GM18519 (cell line): ENCODE measurements at regions not wholly inside any gene's neighbourhood (a gene's known extent, or its start where the extent isn't known, plus 50 kb on each side); places are given as distances from the start of the nearest gene placed in this dataset.
A peak's percentile ranks its signal among the peaks of the same experiment; 100 is the strongest.

Experiments
- ATAC-seq: cut with Tn5 transposase; IDR thresholded peaks from one replicate; pipeline ENCODE4 v1.9.1; 2021; ENCODE audit warnings: mild to moderate bottlenecking, moderate library complexity; ENCODE audit not compliant: unreplicated experiment, low FRiP score

DNA sequence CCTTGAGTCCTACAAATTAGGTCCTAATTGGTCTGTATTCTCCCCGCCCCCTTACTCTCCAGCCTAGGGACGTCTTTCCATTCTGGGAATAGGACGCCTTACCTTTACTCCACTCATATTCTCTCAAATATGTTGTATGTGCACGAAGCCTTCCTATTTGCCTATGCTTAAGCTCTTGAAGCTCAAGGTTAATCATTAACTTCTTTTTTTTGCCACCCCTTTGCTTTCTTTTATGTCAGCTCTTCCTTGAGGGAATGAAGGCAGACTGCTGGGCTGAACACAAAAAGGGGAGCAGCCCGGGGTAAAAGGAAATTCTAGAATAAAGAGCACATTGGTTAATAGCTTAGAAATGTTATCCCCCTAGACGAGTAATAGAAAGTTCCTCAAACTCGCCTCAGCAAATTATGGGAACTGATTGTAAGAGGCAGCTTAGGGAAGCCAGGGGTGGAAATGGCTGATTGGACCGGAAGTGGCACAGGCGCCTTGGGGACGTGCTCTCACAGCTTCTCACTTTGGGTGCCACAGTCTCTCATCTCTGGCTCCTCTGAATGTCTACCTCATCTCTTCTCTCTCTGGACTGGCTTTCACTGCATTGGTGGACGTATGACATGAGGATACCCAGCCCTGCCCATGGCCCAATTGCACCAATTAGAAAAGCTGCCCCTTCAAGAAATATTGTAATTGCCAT is 122.3 kb upstream of the IL12B start:
- ATAC-seq: no peak

DNA sequence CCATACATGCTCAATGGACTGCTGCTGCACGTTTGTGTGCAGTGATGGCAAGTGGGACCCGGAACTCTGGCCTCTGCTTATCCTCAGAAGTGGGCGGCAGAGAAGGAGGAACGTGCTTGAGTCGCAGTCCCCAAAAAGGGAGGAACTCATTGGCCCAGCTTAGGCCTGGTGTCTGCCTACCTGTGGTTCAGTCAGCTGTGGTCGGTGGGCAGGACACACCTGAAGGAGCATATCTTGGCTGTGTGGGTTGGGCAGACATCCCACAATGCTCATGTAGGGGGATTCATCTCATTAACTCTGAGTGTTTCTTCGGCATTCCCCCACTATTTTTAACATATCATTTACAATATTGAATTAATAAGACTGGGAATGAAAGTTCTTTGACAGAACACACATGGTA is 122.9 kb upstream of the IL12B start:
- ATAC-seq: no peak

DNA sequence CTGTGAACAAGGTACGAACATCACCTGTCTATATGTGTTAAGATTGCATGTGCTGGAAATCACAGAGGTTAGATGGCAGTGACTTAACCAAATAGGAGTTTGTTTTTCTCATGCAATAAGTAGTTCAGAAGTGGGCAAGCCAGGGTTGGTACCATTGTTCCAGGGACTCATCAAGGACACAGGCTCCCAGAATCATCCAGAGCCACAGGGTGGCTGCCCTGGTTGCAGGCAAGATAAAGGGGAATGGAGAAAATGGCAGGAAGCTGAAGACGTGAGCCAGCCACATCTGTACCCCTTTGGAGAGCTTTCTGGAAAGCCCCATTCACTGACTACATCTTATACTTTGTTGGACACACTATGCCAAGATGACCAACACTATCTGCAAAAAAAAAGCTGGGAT is 126.0 kb upstream of the IL12B start:
- ATAC-seq: peak; percentile 1

DNA sequence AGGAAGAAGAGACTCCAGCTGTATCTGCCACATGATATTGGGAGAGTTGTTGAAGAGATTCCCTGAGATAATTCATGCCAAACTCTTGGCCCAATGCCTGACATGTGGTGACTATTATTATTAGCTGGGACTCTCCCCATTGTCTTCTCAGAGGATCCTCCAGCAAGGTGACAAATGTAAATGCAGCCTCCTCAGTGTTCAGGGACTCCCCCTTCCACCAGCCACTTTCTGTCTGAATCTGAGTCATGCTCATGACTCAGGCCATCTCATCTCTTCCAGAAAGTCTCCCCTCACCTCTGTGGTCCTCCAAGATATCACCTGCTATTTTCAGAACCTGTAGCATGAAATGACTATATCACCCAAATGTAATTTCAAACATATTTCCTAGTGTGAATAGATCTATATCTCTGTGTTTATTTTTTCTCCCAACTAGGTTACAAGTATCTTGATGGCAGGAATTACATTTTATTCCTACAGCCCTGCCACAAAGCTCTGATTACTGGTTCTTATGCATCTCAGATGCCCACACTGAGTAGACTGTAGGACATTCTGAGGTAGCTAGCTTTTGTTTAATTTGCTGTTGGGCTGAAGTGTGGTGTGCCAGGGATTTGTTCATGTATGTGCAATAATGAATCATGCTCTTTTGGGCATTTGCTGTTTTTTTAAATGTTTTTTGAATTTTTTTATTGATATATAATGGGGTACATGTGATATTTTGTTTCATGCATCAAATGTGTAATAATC is 126.6 kb upstream of the IL12B start:
- peak; percentile 83 for ATAC-seq

DNA sequence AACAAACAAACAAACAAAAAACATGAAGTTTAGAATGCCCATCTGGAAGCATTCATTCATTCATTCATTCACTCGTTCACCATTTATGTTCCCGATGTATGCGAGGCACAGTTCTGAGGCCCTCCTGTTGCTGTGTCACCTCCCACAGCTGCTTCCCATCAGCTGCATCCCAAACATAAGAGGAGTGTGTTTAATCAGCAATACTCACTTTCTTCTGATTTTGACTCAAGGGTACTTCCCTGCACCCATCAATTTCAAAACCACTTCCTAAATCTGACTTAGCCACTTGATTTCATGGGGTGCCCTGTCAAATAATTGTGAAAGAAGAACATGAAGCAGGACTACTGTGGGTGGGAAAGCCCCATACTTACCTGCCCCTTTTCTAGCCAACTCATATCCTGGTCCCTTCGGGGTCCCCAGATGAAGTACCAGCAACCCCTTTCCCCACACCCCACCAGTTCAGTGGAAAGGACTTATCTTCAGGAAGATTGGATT is 128.0 kb upstream of the IL12B start:
- ATAC-seq: peak; percentile 28

DNA sequence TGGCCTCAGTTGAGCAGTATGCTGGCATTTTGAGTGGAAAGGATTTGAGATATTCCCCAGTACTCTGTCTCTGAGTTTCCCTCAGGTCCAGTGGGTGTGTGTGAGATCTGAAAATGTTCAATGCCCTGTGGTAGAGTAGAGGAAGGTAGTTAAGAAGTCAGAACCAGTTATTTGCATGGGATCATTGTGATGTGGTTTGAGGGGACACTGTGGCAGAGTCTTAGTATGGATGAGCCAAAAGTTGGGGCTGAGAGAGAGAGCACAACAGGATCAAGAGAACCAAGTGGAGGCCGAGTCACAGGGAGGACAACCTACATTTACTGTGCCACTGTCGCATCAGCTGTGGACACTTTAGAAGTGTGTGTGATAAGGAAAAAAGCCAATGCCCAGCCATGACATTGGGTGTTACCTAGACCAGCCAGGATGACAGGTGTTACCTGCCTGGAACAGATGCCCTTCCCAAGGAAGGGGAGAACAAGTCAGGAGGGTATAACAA is 128.9 kb upstream of the IL12B start:
- no peak for ATAC-seq

DNA sequence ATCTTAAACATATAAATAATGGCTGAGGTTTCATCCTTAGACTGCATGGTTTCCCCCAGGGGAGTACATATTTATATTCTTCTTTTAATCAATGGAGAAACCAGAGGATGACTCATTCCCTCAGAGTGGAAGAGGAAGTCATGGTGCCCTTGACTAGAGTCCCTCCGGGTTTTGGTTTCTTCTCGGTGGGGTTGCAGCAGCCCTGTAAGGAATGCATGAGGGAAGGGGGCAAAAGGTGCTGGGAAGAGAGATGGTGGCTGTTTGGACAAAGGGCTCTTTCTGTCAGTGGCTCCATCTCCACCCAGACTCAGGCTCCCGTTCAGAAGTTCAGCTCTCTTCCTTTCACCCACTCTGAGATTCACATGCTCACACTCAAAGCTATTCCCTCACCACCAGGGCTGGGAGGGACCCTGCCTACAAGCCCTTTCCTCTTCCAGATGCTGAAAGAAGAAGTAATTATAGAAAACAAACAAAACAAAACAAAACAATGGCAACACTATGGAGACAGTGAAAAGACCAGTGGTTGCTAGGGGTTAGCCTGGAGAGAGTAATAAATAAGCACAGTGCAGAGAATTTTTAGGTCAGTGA is 129.8 kb upstream of the IL12B start:
- ATAC-seq: no peak

DNA sequence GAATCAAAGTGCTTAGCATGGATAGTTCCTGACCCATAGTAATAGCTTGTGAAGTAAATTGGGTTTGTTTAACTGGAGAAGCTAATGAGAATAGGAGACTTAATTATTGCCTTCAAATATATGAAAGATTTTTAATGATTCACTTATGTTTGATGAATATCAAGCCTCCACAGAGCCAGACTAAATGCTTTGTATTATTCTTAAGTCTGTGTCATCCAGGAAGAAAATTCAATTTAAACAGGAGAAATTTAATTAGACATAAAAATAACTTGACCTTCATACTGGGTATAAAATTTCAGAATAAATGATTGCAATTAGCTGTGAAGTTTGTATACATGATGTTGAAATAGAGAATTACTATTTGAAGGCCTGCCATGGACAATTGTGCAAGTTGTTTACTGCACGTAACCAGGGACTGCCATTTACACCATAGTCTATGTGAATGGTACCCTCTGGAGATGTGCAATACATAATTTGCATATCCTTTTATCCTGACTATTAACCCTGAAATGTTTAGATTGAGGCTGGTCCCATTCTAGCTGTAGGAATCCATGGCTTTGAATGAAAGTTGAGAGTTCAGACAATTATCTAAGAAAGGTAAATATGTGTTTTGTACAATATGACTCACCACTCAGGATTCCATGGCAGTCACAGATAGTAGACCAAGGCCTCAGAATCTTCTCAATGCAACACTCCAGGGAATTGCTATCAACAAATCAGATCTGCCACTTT is 133.5 kb upstream of the IL12B start:
- no peak for ATAC-seq

DNA sequence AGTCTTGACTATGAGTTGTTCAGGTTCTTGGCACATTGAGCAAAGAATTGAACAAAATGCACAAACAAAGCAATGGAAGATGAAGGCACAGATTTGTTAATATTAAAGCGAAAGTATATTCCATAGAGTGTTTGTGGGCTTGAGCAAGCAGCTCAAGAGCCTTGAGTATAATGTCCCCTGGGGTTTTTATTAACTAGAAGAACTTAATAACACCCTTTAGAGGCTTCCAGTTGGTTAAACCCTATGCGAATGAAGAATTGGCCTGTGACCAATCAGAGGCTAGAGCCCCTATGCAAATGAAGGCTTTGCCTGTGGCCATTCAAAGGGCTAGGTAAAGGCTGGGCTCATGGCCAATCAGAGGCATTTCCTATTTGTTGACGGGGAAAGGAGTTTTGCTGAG is 135.3 kb upstream of the IL12B start:
- ATAC-seq: no peak

DNA sequence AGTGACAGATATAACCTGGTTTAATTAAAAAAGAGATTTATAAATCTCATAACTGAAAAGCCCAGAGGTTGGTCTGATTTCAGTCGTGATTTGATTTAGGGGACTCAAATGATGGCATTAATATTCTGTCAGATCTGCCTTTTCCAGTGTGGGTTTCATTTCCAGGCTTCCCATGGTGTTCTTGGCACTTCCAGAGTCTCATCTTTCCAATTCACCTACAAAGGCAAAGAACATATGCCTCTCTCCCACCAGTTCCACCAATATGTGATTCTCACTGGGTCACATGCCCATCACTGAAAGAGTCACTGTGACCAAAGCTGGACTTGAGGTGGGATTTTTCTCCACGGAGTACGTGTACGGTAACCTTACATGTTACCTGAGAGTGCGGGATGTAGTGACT is 137.4 kb upstream of the IL12B start:
- ATAC-seq: no peak

DNA sequence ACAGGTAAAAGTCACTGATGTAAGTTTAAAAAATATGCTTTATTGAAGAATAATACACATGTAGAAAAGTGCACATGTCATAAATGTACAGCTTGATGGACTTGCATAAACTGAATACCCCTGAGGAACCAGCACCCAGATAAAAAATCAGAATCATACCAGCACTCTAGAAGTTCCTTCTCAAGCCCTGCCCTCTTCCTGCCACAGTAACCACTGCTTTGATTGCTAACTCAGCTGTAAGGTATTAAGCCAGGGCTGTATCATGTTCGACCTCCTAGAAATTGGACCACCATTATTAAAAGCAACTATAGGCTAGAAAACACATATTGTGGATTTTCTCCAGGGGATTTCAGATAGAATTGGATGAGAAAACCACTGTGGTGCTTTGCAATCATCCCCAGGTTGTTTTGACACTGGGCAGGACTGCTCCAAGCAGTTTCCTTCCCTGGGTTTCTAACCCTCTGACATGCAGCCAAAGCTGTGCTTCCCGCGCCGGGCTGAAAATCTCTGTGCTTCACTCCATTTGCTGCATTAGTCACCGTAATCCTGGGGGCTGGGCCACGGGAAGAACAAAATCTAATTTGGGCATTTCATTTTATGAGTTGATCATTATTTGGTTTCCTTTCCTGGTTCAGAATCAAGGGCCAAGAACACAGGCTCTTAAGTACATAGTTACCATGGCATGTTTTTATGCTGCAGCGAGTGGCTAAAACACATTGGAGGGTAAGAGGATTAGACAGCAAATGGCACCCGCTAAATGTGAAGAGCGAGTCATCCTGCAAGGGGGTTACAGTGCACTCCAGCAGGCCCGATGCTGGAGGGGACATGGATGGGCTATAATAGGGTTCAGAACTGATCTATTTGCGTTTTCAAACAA is 139.4 kb upstream of the IL12B start:
- ATAC-seq: no peak

DNA sequence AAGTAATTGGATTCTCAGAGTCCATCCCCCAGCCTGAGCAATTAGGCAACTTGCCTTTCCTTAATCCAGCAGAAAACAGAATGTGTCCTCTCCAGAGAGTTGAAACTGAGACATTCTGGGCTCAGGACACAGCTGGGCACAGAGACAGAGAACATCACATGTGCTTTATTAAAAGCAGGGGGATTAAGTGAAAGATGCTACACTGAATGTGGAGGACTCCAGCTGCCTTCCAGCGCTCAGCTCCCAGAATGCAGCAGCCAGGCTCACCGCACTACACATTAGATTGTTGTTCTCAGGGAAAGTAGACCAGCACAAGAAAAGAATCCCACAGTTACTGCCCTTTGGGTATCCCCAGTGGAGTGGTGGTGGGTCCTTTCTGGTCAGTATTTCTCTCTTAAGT is 141.6 kb upstream of the IL12B start:
- no peak for ATAC-seq

DNA sequence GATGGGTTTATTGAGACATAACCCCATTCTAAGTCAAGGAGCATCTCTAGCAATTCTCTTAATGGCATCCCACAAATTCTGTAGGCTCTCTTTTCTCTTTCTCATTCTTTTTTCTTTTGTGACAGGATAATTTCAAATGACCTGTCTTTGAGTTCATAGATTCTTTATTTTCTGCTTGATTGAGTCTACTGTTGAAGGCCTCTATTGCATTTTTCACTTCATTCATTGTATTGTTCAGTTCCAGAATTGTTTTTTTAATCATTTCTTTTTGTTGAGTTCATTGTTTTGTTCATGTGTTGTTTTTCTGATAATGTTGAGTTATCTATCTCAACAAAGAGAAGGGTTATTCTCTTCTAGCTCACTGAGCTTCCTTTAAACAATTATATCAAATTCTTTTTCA is 144.7 kb upstream of the IL12B start:
- no peak for ATAC-seq

DNA sequence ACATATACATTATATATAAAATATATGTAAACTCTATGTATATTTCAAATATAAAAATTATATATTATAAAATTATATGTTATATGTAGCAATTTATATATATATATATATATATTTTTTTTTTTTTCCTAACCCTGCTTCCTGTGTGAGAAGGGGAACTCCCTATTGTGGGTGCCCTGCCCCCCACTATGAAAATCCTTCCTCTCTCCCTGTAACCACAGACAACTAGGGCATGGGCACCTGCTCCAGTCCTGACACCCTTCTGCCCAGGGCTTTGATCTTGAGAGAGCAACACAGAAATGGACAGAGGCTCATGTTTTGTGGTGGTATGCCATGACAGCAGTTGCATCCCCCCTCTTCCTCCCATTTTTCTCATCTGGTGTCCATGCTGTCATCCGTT is 148.7 kb upstream of the IL12B start:
- no peak for ATAC-seq

DNA sequence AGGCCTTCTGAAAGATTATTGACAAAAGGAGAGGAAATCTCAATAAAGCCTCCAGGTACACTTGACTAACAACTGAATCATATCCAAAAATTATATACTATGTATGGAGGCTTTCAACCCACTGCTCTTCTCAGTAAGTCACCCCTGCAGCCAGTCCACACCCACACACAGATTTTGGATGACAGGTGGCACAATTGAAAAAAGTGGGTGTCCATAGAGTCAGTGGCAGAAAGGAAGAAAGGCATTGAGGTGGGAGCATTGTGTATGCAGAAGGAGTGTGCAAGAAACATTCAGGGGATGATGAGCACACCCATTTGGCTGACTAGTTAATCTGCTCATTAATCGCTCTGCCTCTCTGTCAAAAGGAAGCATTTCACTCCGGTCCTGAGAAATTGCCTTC is 150.6 kb upstream of the IL12B start:
- no peak for ATAC-seq

DNA sequence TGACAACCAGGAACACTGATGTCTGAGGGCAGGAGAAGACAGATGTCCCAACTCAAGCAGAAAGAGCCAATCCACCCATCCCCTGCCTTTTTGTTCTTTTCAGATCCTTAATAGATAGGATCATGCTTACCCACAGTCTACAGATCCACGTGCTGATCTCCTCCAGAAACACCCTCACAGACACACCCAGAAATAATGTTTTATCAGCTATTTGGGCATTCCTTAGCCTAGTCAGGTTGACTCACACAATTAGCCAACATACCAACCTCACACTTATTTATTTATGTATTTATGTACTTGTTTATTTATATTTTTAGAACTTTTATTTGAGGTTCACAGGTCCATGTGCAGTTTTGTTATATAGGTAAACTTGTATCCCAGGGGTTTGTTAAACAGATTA is 151.5 kb upstream of the IL12B start:
- no peak for ATAC-seq

DNA sequence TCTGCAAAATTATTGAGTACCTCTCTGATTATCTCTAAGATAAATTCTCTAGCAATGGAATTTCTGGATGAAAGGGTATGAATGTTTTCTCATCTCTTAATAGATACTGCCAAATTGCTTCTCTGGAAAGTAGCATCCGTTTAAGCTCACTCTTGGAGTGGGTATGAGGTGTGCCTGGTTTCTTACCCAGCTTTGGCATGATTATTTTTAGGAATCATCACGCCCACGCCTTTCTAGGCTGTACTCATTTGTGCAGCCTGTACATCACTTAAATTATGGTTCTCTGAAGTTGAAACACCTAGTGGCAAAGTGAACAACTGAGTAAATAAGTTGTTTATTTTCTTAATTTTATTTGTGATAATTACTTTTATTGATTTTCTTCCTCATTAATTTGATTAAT is 156.5 kb upstream of the IL12B start:
- ATAC-seq: no peak

DNA sequence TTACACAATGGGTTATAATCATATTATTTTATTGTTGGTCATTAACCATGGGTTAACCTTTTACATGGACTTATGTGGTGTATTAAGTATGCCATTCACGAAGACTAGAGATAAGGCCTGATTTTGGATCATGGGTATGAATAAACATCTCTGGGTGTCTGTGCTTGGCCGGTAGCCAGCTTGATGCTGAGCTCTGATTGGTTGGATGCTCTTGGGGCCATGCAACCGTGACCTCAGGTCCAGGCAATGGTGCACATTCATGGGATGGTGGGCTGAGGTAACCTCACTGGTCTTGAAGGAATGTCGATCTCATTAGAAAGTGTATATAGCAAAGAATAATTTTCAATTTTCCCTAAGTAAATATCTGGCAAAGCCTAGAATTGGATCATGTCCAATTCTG is 158.2 kb upstream of the IL12B start:
- ATAC-seq: no peak

DNA sequence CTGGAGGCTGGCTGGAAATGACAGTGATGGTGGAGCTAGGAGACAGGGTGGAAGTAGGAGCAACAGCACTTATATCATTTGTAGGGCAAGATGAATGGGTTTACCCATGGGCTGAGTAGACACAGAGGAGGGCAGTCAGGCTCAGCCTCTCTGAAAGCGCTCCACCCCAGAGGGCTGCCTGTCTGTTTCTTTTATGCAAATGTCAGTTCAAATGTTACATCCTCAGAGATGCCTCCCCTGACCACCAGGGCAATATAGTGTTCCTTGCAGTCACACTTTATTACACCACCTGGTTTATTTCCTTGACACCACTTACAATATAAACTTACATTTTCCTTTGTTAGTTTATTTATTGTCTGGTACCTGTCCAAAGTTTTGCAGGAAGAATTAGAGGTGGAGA is 159.5 kb upstream of the IL12B start:
- ATAC-seq: no peak

DNA sequence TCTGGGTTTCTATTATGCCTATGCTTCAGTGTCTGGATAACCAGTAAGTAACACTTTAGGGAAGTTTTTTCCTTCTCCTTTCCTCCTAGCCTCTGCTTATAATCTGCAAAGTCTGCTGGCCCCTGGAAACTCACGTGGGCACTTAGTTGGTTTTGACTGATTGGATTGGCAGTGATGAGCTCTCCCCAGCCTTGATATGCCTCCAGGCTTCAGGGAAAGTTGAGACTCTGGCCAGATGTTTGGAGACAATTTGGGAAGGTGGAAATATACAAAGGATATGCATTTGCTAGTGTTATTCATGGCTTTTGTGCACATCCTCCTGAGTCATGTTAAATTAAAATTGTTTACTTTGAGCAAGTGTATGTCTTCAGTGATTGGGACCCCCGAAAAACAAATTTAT is 160.2 kb upstream of the IL12B start:
- no peak for ATAC-seq
